GM18517 (cell line): ENCODE measurements at regions not wholly inside any gene's neighbourhood (a gene's known extent, or its start where the extent isn't known, plus 50 kb on each side); places are given as distances from the start of the nearest gene placed in this dataset.
A peak's percentile ranks its signal among the peaks of the same experiment; 100 is the strongest.

ENCODE experiments used
- ATAC-seq: cut with Tn5 transposase; IDR thresholded peaks from one replicate; pipeline ENCODE4 v1.9.1; 2021; ENCODE audit warnings: mild to moderate bottlenecking, moderate library complexity; ENCODE audit not compliant: unreplicated experiment

DNA sequence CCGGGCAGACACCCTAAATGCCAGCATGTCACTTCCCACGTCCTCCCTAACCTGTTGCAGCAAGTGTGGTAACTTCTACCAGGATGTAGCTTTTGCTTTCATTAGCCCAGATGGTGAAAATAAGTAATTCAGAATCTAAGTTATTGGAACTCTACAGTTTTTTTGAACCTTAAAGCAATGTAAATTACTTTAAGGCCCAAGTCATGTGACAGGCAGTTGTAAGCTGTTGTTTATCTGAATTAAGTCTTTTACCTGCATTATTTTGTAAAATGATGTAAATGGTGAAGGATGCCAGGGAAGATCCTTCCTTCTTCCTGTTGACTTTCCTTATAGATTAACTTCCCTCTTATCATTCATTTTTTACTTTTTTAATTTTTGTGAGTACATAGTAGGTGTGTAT, 670.2 kb downstream of the SEMA5A start:
- no peak for ATAC-seq

DNA sequence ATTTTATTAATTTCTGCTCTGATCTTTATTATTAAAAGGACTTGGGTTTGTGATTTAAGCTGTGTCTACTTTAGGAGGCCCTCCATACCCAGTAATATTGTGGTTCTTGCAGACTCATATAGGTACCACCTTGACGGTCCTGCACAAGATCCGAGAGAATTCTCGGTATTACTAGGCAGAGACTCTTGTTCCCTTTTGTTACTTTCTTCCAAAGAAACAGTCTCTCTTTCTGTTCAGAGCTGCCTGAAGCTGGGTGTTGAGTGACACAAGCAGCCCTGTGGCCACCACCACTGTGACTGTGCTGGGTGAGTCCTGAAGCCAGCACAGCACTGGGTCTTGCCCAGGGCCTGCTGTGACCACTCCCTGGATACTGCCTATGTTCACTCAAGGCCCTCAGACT, 666.6 kb downstream of the SEMA5A start:
- ATAC-seq, result no peak

DNA sequence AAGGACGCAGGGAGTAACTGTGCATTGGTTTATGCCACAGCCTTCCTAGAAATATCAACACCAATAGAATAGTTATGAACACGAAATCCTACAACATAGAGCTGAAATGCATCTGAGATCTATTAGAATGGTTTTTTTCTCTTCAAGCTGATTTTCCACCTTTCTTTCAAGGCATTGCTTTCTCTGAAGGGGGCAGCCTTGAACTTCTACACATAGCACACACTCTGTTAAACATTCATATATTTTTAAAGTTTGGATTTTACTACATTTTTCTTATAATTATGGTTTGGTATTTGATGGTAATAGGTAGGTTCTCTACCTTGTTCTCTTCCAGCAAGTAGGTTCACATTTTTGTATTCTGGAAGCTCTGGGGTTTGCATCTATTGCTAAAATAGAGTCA, 661.8 kb downstream of the SEMA5A start:
- ATAC-seq, result no peak

DNA sequence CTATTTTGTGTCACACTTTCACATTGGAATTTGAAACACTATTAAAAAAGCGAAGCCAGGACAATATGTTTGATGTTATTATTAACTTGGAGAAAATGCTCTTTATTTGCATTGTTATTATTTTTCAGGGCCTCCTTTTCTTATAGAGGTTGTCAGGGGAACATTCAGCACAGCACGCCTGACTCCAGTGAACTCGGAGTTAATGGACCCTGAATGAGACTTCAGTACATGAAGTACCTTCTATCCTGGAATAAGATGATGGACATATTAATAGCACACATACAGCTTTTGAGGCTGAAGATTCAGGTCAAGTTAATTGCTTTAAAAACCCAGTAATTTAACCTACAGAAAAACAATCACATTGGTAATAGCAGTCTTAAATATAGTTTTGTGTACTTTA, 652.9 kb downstream of the SEMA5A start:
- no peak for ATAC-seq

DNA sequence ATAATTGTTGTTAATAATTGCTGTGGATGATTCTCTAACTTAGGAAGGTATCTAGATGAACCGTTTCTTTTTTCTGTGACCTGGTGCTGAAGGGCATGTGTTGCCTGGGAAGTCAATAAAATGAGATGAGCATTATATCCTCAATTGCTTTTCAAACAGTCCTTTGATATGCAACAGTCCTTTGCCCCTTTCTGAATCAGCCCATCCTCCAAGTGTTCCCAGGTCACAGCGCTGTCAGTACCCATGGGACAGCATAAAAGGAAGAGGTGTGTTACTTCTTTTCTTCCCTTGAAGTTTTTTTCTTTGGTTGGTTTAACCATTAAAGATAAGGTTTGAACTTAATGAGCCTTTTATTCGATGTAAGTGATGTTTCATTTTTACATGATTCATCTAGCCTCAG, 651.8 kb downstream of the SEMA5A start:
- ATAC-seq, result no peak

DNA sequence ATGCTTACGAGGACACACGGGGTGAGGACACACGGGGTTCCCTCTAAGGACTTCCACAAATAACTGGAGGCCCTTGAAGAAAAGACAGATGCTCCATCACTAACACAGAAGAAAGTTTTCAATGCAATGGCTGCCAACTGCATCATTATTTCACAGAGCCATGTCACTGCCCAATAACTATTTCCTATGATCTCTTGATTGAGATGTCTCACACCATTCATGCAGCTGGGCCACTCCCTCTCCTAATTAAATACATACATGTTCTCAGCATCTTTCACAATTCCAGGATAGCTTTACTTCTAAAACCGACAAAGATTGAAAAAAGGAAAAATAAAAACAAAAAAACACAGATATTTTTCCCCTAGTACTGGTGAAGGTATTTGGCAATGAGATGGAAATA, 650.8 kb downstream of the SEMA5A start:
- no peak for ATAC-seq

DNA sequence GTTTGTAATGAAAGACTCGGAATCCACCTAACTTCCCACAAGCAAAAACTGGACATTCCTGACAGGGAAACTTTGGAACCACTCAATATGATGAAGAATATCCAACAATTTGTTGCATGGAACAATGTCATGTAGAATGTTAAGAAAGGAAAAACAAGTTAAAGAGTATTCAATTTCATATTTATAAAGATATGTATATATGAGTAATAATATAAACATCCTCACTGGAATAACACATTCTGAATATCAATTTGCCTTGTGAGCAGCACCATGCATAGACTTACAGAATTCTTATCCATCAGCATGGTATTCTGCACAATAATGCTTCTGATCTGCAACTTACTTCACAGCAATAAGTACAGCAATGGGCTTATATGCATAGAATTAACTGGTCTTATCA, 650.3 kb downstream of the SEMA5A start:
- ATAC-seq, result no peak

DNA sequence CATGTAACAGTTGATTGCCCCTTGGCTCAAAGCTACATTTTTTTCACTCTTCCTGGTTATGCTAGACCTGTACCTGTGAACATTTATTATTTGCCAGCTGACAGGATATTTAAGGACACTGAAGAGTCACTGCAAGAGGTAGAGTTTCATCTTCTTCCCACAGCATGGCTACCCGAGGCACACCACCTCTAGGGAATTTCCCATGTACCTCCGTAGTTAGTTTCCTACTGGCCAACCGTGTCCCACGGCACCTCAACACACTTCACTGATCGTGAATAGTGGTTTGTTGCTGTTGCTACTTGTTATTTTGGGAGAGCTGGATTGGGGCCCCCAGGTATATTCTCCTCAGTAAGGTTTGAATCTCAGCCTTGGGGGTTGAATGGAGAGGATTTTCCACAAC, 648.6 kb downstream of the SEMA5A start:
- ATAC-seq, result no peak

DNA sequence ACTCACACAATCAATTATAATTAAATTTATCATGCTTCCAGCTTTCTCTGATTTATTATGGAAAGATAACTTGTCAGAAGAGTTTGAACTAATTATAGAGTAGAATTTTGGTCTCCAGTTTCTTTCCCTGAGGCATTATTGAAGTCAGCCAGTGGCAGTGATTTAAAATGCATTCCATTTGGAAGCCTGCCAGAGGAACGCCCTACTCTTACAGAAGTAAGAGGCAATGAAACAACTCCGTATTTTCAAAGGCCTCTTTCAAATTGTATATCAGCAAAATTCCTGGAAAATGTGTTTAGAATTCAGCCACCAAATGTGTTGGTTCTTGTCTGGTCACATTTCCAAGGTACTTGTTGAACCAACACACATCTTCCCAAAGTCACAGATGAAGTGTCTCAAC, 640.9 kb downstream of the SEMA5A start:
- ATAC-seq, result no peak

DNA sequence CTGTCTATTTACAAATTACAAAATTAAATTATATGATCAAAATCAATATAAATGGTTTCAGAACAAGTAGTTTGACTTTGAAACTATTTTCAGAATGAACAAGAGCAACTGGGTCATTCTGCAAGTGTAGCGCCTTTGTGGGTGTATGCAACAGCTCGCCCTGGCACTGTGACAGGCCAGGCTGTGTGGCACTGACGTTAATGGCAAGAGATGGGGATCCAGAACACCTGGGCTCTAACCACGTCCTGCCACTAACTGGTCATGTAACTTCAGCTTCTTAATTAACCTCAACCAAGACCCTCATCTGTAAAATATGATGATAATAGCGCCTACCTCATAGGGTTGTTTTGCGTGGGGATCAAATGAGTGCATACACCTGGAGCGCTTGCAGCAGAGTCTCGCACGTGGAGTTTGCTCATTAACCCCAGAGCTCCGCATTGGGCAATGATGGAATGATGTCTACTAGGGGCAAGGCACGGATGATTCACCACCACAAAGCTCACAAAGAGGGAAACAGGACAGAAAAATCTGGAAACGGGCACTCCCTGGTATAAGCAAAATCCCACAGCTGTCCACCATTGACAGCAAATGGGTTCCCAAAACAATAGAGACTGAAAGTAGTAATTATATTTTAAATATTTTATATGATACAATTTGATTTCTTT, 639.4 kb downstream of the SEMA5A start:
- no peak for ATAC-seq

DNA sequence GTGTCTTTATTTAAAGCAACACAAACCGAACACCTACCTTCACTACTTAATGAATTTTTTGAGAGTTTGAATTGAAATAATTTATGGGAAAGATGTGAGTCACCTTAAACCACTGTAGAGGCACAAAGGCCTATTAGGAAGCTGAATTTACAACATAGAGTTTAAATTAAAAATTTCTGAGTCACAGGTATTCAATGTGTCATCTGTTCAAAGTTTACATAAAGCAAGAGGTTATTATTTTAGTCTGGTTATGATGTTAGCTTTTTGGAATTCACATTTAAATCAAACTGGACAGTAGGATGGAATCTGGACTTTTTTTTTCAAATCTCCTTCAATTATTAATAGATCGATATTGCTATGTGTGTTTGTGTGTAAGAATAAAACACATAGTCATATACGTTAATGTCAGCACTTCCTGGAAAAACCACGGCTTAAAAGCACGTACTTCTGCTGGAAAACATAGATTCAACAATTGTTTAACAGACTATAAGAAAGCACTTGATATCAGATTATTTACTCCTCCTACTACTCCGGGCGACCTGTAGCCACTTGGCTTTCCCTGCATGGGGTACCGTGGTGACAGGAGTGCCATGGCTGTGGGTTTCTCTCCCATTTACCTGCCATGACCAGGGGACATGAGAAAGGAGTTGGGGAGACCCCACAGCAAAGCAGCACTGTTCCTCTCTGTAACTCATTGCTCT, 638.6 kb downstream of the SEMA5A start:
- no peak for ATAC-seq

DNA sequence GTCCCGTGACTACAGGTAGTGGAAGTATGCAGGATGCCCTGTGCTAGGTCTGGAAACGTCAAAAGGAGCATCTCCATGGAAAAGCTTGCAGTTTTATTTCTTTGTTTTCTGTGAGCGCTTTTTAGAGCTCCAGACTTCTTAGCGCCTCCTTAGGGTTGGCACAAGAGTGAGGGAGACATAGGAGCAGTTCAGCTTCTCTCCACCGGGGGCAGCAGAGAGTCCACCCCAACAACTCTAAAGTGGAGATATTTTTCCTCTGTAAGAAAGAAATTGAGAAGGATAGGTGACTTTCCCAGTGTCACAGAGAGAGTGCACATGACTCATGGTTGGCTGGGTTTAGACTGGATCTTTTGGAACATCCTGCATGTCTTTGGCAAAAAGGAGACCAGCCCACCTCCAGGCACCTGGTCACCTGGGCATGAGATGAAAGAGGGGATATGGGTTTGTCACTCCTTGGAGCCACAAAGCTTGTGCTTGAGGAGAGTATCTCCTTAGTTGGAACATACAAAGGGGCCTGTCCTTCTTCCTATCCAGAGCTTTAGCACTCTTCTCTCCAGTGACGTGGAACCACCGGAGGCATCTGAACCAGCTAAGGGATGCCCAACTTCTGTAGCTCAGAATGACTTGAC, 637.7 kb downstream of the SEMA5A start:
- ATAC-seq, result peak; percentile 82

DNA sequence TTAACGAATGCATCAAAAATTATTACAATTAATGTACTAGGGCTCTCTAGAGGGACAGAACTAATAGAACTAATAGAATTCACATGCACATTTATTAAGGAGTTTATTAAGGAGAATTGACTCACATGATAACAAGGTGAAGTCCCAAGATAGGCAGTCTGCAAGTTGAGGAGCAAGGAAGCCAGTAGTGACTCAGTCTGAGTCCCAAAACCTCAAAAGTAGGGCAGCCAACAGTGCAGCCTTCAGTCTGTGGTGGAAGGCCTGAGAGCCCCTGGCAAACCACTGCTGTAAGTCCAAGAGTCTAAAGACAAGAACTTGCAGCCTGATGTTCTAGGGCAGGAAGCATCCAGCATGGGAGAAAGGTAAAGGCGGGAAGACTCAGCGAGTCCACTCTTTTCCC, 633.8 kb downstream of the SEMA5A start:
- no peak for ATAC-seq

DNA sequence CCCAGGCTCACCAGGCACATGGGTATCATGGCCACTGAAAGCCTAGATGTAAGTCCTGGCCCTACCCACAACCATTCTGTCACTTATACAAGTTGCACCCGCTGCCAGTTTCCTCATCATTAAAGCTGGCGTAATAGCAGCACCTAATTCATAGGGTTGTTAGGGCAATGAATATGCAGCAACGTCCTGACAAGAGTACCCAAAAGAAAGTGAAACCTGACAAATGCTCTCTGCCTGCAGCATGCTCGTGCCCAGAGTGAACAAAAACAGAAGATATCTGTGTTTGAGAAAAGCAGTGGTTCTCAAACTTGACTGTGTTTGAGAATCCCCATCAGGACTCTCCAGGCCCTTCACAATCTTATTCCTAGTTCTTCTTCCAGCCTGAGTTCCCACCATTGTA, 632.4 kb downstream of the SEMA5A start:
- ATAC-seq, result no peak

DNA sequence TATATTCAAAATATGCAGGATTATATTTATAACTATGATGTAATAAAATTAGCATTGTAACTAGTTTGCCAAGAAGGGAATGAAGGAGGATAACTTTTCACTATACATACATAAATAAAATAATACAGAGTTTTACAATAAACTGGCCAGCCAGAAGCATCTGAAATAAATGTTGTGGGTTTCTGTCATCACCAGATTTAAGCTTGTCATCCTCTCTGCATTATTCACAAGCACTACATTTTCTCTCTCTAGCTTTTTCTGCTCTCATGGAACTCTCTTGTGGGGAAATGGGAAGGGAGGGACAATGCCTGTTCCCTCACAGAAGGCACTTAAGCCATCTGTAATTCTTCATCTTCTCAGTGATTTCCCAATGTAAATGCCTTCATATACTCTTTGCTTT, 626.8 kb downstream of the SEMA5A start:
- ATAC-seq, result no peak

DNA sequence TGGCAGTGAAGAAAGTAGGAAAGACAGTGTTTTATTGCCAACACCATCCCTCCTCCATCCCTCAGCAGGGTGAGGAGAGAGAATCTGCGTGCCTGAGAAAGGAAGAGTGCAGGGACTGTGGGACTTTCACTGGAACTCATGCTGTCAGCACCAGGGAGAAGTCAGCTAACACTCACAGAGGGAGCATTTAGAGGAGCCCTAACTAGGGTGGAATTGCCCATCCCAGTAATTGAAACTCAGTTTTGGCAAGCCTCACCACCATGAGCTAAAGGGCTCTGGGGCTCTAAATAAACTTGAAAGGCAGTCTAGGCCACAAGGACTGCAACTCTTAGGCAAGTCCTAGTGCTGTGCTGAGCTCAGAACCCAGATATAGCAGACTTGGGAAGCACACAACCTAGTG, 622.3 kb downstream of the SEMA5A start:
- no peak for ATAC-seq

DNA sequence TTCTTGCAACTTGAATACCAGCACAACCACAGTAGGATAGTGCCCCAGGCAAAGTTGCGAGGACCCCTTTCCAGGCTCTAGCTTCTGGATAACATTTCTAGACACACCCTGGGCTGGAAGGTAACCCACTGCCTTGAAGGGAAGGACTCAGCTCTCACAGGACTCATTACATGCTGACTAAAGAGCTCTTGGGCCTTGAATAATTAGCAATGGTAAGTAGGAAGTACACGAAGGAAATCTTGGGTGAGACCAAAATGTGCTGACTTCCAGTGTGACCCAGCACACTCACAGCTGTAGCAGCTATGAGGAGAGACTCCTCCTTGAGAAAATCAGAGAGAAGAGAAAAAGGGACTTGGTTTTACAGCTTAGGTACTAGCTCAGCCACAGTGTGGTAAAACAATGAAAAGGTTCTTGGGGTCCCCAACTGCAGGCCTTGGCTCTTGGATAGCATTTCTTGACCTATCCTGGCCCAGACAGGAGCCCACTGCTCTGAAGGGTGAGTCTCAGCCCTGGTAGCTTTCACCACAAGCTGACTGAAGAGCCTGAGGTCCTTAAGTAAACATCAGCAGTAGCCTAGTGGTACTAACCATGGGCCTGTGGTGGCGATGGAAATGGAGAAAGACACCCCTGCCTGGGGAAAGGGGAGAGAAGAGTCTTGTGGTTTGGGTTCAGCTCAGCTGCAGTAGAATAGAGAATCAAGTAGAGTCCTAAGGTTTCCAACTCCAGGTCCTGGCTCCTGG, 621.7 kb downstream of the SEMA5A start:
- no peak for ATAC-seq

DNA sequence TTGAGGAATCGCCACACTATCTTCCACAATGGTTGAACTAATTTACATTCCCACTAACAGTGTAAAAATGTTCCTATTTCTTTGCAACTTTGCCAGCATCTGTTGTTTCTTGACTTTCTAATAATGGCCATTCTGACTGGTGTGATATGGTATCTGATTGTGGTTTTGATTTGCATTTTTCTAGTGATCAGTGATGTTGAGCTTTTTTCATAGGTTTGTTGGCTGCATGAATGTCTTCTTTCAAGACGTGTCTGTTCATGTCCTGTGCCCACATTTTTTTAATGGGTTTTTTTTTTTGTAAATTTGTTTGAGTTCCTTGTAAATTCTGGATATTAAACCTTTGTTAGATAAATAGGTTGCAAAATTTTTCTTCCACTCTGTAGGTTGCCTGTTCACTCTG, 615.9 kb downstream of the SEMA5A start:
- no peak for ATAC-seq

DNA sequence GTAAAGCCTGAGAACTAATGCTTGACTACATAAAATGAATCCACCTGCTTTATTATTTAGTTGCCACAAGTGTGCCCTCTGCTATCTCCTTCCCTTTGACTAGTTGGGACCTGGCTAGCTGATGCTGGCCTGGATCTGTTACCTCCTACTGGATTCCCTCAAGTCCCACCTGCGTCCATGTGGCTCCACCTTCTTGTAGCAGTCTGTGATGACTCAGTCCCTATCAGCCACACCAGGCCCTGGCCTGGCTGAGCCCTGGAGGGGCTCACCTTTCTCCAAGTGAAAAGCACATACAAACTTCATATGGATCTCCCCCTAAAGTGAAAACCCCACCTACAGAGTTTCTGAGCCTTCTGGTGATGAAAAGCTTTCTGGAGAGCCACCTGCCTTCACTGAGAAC, 611.4 kb downstream of the SEMA5A start:
- no peak for ATAC-seq

DNA sequence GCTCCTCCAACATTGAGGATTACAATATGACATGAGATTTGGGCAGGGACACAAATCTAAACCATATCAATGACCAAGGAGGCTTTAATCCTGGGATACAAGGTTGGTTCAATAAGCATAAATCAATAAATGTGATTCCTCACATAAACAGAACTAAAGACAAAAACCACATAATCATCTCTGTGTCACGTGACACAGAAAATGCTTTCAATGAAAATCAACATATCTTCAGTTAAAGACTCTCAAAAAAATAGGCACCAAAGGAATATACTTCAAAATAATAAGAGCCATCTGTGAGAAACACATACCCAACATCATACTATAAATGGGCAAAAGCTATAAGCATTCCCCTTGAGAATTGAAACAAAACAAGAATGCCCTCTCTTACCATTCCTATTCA, 604.9 kb downstream of the SEMA5A start:
- no peak for ATAC-seq

DNA sequence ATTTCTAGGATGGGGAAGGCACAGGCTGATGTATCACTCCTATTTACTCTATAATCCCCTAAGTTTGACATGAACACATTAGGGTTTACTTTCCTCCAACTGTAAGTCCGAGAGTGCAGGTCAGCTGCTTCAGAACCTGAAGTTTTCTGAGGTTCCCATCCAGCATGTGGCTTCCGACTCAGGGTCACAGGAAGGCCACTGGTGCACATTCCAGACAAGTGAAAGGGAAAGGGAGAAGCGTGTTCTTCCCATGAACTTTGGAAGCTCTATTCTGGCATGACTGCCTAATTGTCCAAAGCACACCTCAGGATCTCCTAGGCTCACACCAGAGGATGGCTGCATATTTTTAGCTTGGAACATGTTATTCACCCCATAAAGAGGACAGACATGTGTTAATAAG, 602.6 kb downstream of the SEMA5A start:
- no peak for ATAC-seq

DNA sequence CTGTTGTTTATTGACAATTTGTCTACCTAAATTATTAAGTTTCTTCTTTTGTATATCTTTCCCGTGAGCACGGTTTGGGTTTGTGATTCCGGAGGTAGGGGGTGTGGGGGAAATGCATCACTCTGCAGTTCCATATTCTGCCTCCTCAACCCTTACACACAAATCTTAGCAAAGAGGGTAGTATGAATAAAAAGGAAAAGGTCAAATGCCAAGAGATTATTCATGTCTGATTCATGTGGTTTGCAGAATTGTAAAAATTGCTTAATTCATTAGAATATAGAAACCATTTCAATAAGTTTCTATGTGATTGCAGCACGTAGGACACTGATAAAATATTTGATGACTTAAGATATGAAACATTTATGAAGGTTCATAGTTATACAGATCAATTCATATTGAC, 601.9 kb downstream of the SEMA5A start:
- ATAC-seq, result no peak
